Ovary (tissue), 3 donors: ENCODE measurements at regions not wholly inside any gene's neighbourhood (a gene's known extent, or its start where the extent isn't known, plus 50 kb on each side); places are given as distances from the start of the nearest gene placed in this dataset.

Experiments
- EP300 ChIP-seq: sonication (generic); formaldehyde crosslinking; IDR thresholded peaks from one replicate; pipeline ENCODE4 v1.6.1; 2017; ENCODE audit warnings: antibody characterized with exemption
- POLR2A ChIP-seq: fragments of 450-650 bp; IDR thresholded peaks from one replicate; pipeline ENCODE4 v1.6.1; 2017; ENCODE audit warnings: antibody characterized with exemption, mild to moderate bottlenecking, moderate library complexity
- TF ChIP-seq, protein P1 (sequence below), 3 donors: fragments of 450-650 bp in 2 of 3; fragments of 200-600 bp in 1 of 3; IDR thresholded peaks; one replicate each; pipeline versions ENCODE4 v1.5.1 to v1.8.0; 2016 to 2022; ENCODE audit warnings: antibody characterized with exemption in 3 of 3, mild to moderate bottlenecking in 1 of 3
- donor health status: DM: no; HTN: no; CAD: no.

DNA sequence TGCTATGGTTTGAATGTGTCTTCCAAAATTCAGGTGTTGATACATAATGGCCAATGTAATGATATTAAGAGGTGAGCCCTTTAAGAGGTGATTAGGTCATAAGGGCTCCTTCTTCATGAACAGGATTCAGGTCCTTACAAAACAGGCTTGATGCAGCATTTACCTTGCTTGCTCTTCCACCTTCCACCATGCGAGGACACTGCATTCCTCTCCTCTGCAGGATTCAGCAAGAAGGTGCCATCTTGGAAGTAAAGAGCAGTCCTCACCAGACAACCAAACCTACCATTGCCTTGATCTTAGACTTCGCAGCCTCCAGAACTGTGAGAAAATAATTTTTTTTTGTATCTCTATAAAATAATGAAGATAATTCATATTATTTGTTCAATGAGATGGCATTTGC lies 314.0 kb upstream of the SMARCA2 start:
- TF ChIP-seq POLR2A: no peak
- no peak for TF ChIP-seq EP300
- TF ChIP-seq, protein P1, sequence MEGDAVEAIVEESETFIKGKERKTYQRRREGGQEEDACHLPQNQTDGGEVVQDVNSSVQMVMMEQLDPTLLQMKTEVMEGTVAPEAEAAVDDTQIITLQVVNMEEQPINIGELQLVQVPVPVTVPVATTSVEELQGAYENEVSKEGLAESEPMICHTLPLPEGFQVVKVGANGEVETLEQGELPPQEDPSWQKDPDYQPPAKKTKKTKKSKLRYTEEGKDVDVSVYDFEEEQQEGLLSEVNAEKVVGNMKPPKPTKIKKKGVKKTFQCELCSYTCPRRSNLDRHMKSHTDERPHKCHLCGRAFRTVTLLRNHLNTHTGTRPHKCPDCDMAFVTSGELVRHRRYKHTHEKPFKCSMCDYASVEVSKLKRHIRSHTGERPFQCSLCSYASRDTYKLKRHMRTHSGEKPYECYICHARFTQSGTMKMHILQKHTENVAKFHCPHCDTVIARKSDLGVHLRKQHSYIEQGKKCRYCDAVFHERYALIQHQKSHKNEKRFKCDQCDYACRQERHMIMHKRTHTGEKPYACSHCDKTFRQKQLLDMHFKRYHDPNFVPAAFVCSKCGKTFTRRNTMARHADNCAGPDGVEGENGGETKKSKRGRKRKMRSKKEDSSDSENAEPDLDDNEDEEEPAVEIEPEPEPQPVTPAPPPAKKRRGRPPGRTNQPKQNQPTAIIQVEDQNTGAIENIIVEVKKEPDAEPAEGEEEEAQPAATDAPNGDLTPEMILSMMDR (IDR thresholded peaks at IDR 0.05): no peak
